Keratinocyte (primary cell): ENCODE measurements at regions not wholly inside any gene's neighbourhood (a gene's known extent, or its start where the extent isn't known, plus 50 kb on each side); places are given as distances from the start of the nearest gene placed in this dataset.

Experiments used
- DNase-seq: peaks from one replicate; pipeline ENCODE4 v3.0.0-alpha.2; 2011; ENCODE audit warnings: low read depth, missing footprints, low spot score
- FAIRE-seq: peaks from 2 replicates; lab custom pipeline; 2011; peaks lifted over from hg19 to GRCh38; lab: Jason Lieb, UNC
- H2AFZ ChIP-seq: 2 replicates; pipeline ENCODE4 v1.6.0; 2012; ENCODE audit warnings: low read length, control low read depth, inconsistent platforms; ENCODE audit not compliant: control insufficient read depth
- H3K27ac ChIP-seq: 2 replicates; pipeline ENCODE4 v1.5.1; 2011; ENCODE audit warnings: low read length; ENCODE audit not compliant: control insufficient read depth, insufficient read depth
- H3K27me3 ChIP-seq: 3 replicates; pipeline ENCODE4 v1.6.0; 2011; ENCODE audit warnings: low read length; ENCODE audit not compliant: control insufficient read depth, insufficient read depth; ENCODE audit errors: extremely low read depth
- H3K36me3 ChIP-seq, 2 experiments: 2 replicates in 1 of 2; 3 replicates in 1 of 2; pipeline ENCODE4 v1.5.1; 2011; ENCODE audit warnings: low read length in 2 of 2, mild to moderate bottlenecking in 1 of 2; ENCODE audit not compliant: control insufficient read depth in 2 of 2, insufficient read depth in 2 of 2; ENCODE audit errors: extremely low read depth in 1 of 2
- H3K4me1 ChIP-seq: 3 replicates; pipeline ENCODE4 v1.5.1; 2011; ENCODE audit warnings: low read length; ENCODE audit not compliant: control insufficient read depth, insufficient read depth; ENCODE audit errors: extremely low read depth
- H3K4me2 ChIP-seq: 3 replicates; pipeline ENCODE4 v1.6.0; 2011; ENCODE audit warnings: low read depth, low read length; ENCODE audit not compliant: control insufficient read depth, insufficient read depth; ENCODE audit errors: extremely low read depth
- H3K4me3 ChIP-seq, 3 experiments: fragments of 200-600 bp in 1 of 3; sonication (generic) in 1 of 3; 2 replicates in 2 of 3; 3 replicates in 1 of 3; pipeline ENCODE4 v1.5.1; 2011 to 2016; ENCODE audit warnings: low read length in 3 of 3, mild to moderate bottlenecking in 3 of 3, control low read depth in 2 of 3, inconsistent platforms in 1 of 3, low read depth in 1 of 3, mixed read lengths in 1 of 3, mixed run types in 1 of 3, moderate library complexity in 1 of 3; ENCODE audit not compliant: control insufficient read depth in 2 of 3, insufficient read depth in 2 of 3; ENCODE audit errors: extremely low read depth in 1 of 3
- H3K79me2 ChIP-seq: 2 replicates; pipeline ENCODE4 v1.6.0; 2012; ENCODE audit warnings: low read length; ENCODE audit not compliant: control insufficient read depth, insufficient read depth
- H3K9ac ChIP-seq: 3 replicates; pipeline ENCODE4 v1.6.0; 2011; ENCODE audit warnings: low read length; ENCODE audit not compliant: control insufficient read depth, insufficient read depth; ENCODE audit errors: extremely low read depth
- H3K9me1 ChIP-seq: 3 replicates; pipeline ENCODE4 v1.6.0; 2011; ENCODE audit warnings: low read length; ENCODE audit not compliant: control insufficient read depth, insufficient read depth; ENCODE audit errors: extremely low read depth
- H3K9me3 ChIP-seq: 2 replicates; pipeline ENCODE4 v1.5.1; 2012; ENCODE audit warnings: low read depth, low read length; ENCODE audit not compliant: control insufficient read depth
- H4K20me1 ChIP-seq: 3 replicates; pipeline ENCODE4 v1.6.0; 2011; ENCODE audit warnings: low read length; ENCODE audit not compliant: control insufficient read depth, insufficient read depth; ENCODE audit errors: extremely low read depth
- EZH2 ChIP-seq: IDR thresholded peaks from one replicate; pipeline ENCODE4 v1.6.1; 2012; ENCODE audit warnings: inconsistent platforms, mild to moderate bottlenecking, low read length, moderate library complexity
- dilution Hi-C: fragments of 300-500 bp; cut with MboI; formaldehyde crosslinking; loops from one replicate; pipeline ENCODE4 v1.7.0; 2020; ENCODE audit warnings: low sequenced_read_pairs; ENCODE audit not compliant: extremely low pct_ligation_motif_present
- TF ChIP-seq, protein P1 (sequence below), 3 experiments: IDR thresholded peaks in 1 of 3; conservative IDR thresholded peaks in 1 of 3; optimal IDR thresholded peaks in 1 of 3; 2 replicates in 2 of 3; 3 replicates in 1 of 3; pipeline versions ENCODE3 to v1.5.1; 2011; ENCODE audit warnings: low read length in 3 of 3, mild to moderate bottlenecking in 3 of 3, moderate library complexity in 2 of 3, control low read depth in 1 of 3, inconsistent platforms in 1 of 3; ENCODE audit not compliant: insufficient read depth in 2 of 3; ENCODE audit errors: extremely low read depth in 1 of 3

DNA sequence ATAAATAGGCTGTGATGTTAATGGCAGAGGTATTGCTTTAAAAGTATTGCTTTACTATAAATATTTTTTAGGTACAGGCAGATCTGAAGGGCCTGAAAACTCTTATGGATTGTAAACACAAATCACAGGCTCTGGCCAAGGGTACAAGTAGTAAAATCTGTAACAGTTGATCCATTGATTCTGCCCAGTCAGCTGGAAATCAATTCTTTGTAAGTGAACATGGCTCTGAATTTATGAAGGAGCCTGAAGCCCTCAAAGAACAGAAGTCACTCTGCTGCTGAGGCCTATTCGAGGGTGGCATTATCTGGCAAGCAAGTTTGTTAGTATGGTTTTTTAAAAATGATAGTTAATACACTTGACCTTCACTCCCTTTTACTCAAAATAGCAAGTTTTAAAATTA lies 834.0 kb upstream of the TMPRSS15 start:
- TF ChIP-seq, protein P1, sequence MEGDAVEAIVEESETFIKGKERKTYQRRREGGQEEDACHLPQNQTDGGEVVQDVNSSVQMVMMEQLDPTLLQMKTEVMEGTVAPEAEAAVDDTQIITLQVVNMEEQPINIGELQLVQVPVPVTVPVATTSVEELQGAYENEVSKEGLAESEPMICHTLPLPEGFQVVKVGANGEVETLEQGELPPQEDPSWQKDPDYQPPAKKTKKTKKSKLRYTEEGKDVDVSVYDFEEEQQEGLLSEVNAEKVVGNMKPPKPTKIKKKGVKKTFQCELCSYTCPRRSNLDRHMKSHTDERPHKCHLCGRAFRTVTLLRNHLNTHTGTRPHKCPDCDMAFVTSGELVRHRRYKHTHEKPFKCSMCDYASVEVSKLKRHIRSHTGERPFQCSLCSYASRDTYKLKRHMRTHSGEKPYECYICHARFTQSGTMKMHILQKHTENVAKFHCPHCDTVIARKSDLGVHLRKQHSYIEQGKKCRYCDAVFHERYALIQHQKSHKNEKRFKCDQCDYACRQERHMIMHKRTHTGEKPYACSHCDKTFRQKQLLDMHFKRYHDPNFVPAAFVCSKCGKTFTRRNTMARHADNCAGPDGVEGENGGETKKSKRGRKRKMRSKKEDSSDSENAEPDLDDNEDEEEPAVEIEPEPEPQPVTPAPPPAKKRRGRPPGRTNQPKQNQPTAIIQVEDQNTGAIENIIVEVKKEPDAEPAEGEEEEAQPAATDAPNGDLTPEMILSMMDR (optimal IDR thresholded peaks at IDR 0.05 in 1 of 3, IDR thresholded peaks at IDR 0.05 in 1 of 3, conservative IDR thresholded peaks at IDR 0.05 in 1 of 3; ENCODE audit: extremely low read depth in 1 of 3, insufficient read depth in 2 of 3, low read length in 3 of 3): no peak
- no peak for TF ChIP-seq EZH2
- Histone ChIP-seq H3K79me2 (no peaks in the 10 kb centered on the region), H3K9me3 (peaks cover 2% of the 10 kb centered on the region), H4K20me1 (no peaks in the 10 kb centered on the region), H3K36me3 (no peaks in the 10 kb centered on the region), H3K4me2 (no peak overlapping the region), H3K27me3 (no peaks in the 10 kb centered on the region), H3K9ac (no peak overlapping the region), H3K27ac (no peak overlapping the region), H3K9me1 (no peaks in the 10 kb centered on the region), H3K4me3 (no peak overlapping the region), H2AFZ (no peak overlapping the region), H3K4me1 (no peaks in the 10 kb centered on the region)
- no peak for DNase-seq
- FAIRE-seq: no peak
- dilution Hi-C loops: no loop called here

DNA sequence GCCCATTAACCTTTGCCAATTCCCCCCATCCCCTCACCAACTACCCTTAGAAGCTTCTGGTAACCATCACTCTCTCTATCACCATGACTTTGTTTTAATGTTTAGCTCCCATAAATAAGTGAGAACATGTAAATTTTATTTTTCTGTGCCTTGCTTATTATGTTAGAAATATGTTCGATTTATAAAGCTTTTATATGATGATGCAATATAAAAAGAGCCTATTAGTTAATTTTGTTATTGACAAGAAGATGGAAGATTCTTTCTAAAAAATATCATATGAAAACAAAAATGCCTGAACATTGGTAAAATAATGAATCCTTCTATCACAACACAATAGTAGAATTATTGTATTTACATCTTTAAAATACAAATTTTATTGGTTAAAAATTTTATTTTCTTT lies 836.1 kb upstream of the TMPRSS15 start:
- H3K9ac ChIP-seq: no peak overlapping the region

More for the DNA sequence above, 836.1 kb upstream of the TMPRSS15 start:
- Histone ChIP-seq H3K4me1 (no peaks in the 10 kb centered on the region), H3K4me3 (no peak overlapping the region), H3K79me2 (no peaks in the 10 kb centered on the region), H3K9me3 (peaks cover 2% of the 10 kb centered on the region), H3K27ac (no peak overlapping the region), H3K9me1 (no peaks in the 10 kb centered on the region), H3K4me2 (no peak overlapping the region), H3K27me3 (no peaks in the 10 kb centered on the region), H3K36me3 (no peaks in the 10 kb centered on the region), H2AFZ (no peak overlapping the region), H4K20me1 (no peaks in the 10 kb centered on the region)
- FAIRE-seq (no peak), DNase-seq (no peak)
- TF ChIP-seq, protein P1 (optimal IDR thresholded peaks at IDR 0.05 in 1 of 3, IDR thresholded peaks at IDR 0.05 in 1 of 3, conservative IDR thresholded peaks at IDR 0.05 in 1 of 3; ENCODE audit: extremely low read depth in 1 of 3, insufficient read depth in 2 of 3, low read length in 3 of 3): no peak
- TF ChIP-seq EZH2: no peak
- dilution Hi-C loops: no loop called here
